ENCODE measurements at regions not wholly inside any gene's neighbourhood (a gene's known extent, or its start where the extent isn't known, plus 50 kb on each side); places are given as distances from the start of the nearest gene placed in this dataset.

- Histone ChIP-seq H3K9me3 (peaks cover 0 to 16% (median 0%) of the 10 kb centered on the region in 11 donors), H3K27me3 (peaks cover 0 to 26% (median 4%) of the 10 kb centered on the region in 7 donors), H3K36me3 (no peaks in the 10 kb centered on the region), H3K4me3 (no peak overlapping the region), H3K27ac (no peak overlapping the region), H3K4me1 (no peaks in the 10 kb centered on the region)
- ATAC-seq (no peak), DNase-seq (no peak)
- 64% methylated on average over 4 of the region's 4 CpGs for WGBS, 2 donors
- intact Hi-C loops (cut with DNase I) = no loop called here
- TF ChIP-seq CTCF (IDR thresholded peaks at IDR 0.05) = no peak
Observed at GRCh38 chr20:51285684-51286083, 256.8 kb downstream of the NFATC2 start.

GRCh38 chr20:51284871-51285270 lies 257.6 kb downstream of the NFATC2 start:
- no peak overlapping the region for H3K4me3 ChIP-seq
- H3K27ac ChIP-seq = no peak overlapping the region
- WGBS, 2 donors = 75 to 84% methylated on average over 6 of the region's 6 CpGs
- no peaks in the 10 kb centered on the region for H3K4me1 ChIP-seq
- no peak for TF ChIP-seq CTCF (IDR thresholded peaks at IDR 0.05)
- ATAC-seq (no peak), DNase-seq (no peak)
- intact Hi-C loops (cut with DNase I) = no loop called here
- peaks cover 0 to 26% (median 4%) of the 10 kb centered on the region in 7 donors for H3K27me3 ChIP-seq
- H3K9me3 ChIP-seq = peaks cover 0 to 23% (median 0%) of the 10 kb centered on the region in 11 donors
- H3K36me3 ChIP-seq = no peaks in the 10 kb centered on the region

- peaks cover 0 to 21% (median 0%) of the 10 kb centered on the region in 11 donors for H3K9me3 ChIP-seq
- intact Hi-C loops (cut with DNase I) = no loop called here
- no peak for TF ChIP-seq CTCF (IDR thresholded peaks at IDR 0.05)
- 38 to 75% methylated on average over 1 of the region's 1 CpG for WGBS, 2 donors
- no peaks in the 10 kb centered on the region for H3K4me1 ChIP-seq
- no peak for ATAC-seq
- H3K4me3 ChIP-seq = no peak overlapping the region
- no peak overlapping the region for H3K27ac ChIP-seq
- DNase-seq = no peak
- H3K27me3 ChIP-seq = peaks cover 0 to 31% (median 3%) of the 10 kb centered on the region in 7 donors
- no peaks in the 10 kb centered on the region for H3K36me3 ChIP-seq
Observed at GRCh38 chr20:51284176-51284575, 258.3 kb downstream of the NFATC2 start.

- H3K4me1 ChIP-seq = peaks cover 0 to under 1% (median 0%) of the 10 kb centered on the region in 9 donors
- H3K4me3 ChIP-seq = no peak overlapping the region
- no peak for DNase-seq
- WGBS, 2 donors = 80 to 82% methylated on average over 5 of the region's 5 CpGs
- intact Hi-C loops (cut with DNase I) = no loop called here
- H3K27ac ChIP-seq = no peak overlapping the region
- no peak for ATAC-seq
- no peaks in the 10 kb centered on the region for H3K36me3 ChIP-seq
- peaks cover 0 to 19% (median 0%) of the 10 kb centered on the region in 11 donors for H3K9me3 ChIP-seq
- TF ChIP-seq CTCF (IDR thresholded peaks at IDR 0.05) = no peak
- H3K27me3 ChIP-seq = peaks cover 0 to 41% (median 25%) of the 10 kb centered on the region in 7 donors
Observed at GRCh38 chr20:51281521-51281920, 258.6 kb upstream of the KCNG1 start.

All from heart right ventricle (tissue), 16 donors.